ENCODE measurements at regions not wholly inside any gene's neighbourhood (a gene's known extent, or its start where the extent isn't known, plus 50 kb on each side); places are given as distances from the start of the nearest gene placed in this dataset.

GRCh38 chr2:151027151-151027550 is 234.5 kb downstream of the RBM43 start:
- Histone ChIP-seq H3K27me3 (ENCODE audit: control insufficient read depth, low read length) (no peaks in the 10 kb centered on the region), H3K4me3 (ENCODE audit: low read length) (no peak overlapping the region), H3K9me2 (replicated peaks; ENCODE audit: control insufficient read depth, low read length) (no peaks in the 10 kb centered on the region), H3K4me2 (ENCODE audit: low read length) (no peak overlapping the region), H3K36me3 (ENCODE audit: control insufficient read depth, low read length) (no peaks in the 10 kb centered on the region), H3K4me1 (ENCODE audit: control insufficient read depth, low read length) (no peaks in the 10 kb centered on the region), H3K27ac (ENCODE audit: low read depth, low read length) (no peak overlapping the region), H4K20me1 (ENCODE audit: control insufficient read depth, insufficient read depth, low read depth, low read length) (no peaks in the 10 kb centered on the region), H3K79me2 (ENCODE audit: control insufficient read depth, low read length) (no peaks in the 10 kb centered on the region), H3F3A (ENCODE audit: control insufficient read depth, insufficient read depth) (no peaks in the 10 kb centered on the region), H3K9me3 (ENCODE audit: control insufficient read depth, insufficient read depth, low read length) (no peaks in the 10 kb centered on the region)
- TF ChIP-seq CTCF (IDR thresholded peaks at IDR 0.05; ENCODE audit: low read depth, low read length, poor library complexity, severe bottlenecking) (no peak), EZH2phosphoT487 (IDR thresholded peaks at IDR 0.05; ENCODE audit: borderline replicate concordance, low read length) (no peak)

GRCh38 chr2:151025816-151026215 is 235.8 kb downstream of the RBM43 start:
- Histone ChIP-seq H3K4me3 (ENCODE audit: low read length) (no peak overlapping the region), H3K27ac (ENCODE audit: low read depth, low read length) (no peak overlapping the region), H3K9me3 (ENCODE audit: control insufficient read depth, insufficient read depth, low read length) (no peaks in the 10 kb centered on the region), H3K9me2 (replicated peaks; ENCODE audit: control insufficient read depth, low read length) (no peaks in the 10 kb centered on the region), H3K36me3 (ENCODE audit: control insufficient read depth, low read length) (no peaks in the 10 kb centered on the region), H3F3A (ENCODE audit: control insufficient read depth, insufficient read depth) (no peaks in the 10 kb centered on the region), H4K20me1 (ENCODE audit: control insufficient read depth, insufficient read depth, low read depth, low read length) (no peaks in the 10 kb centered on the region), H3K4me2 (ENCODE audit: low read length) (no peak overlapping the region), H3K79me2 (ENCODE audit: control insufficient read depth, low read length) (no peaks in the 10 kb centered on the region), H3K4me1 (ENCODE audit: control insufficient read depth, low read length) (no peaks in the 10 kb centered on the region), H3K27me3 (ENCODE audit: control insufficient read depth, low read length) (no peaks in the 10 kb centered on the region)
- TF ChIP-seq EZH2phosphoT487 (IDR thresholded peaks at IDR 0.05; ENCODE audit: borderline replicate concordance, low read length) (no peak), CTCF (IDR thresholded peaks at IDR 0.05; ENCODE audit: low read depth, low read length, poor library complexity, severe bottlenecking) (no peak)

GRCh38 chr2:151024696-151025251 is 236.9 kb downstream of the RBM43 start:
- no peak overlapping the region for H3K4me2 ChIP-seq (ENCODE audit: low read length)
- no peak for TF ChIP-seq EZH2phosphoT487 (IDR thresholded peaks at IDR 0.05; ENCODE audit: borderline replicate concordance, low read length)
- no peak for TF ChIP-seq CTCF (IDR thresholded peaks at IDR 0.05; ENCODE audit: low read depth, low read length, poor library complexity, severe bottlenecking)
- H3K9me2 ChIP-seq (replicated peaks; ENCODE audit: control insufficient read depth, low read length): no peaks in the 10 kb centered on the region
- H3K4me1 ChIP-seq (ENCODE audit: control insufficient read depth, low read length): no peaks in the 10 kb centered on the region
- no peaks in the 10 kb centered on the region for H3K36me3 ChIP-seq (ENCODE audit: control insufficient read depth, low read length)
- H3K9me3 ChIP-seq (ENCODE audit: control insufficient read depth, insufficient read depth, low read length): no peaks in the 10 kb centered on the region
- H3F3A ChIP-seq (ENCODE audit: control insufficient read depth, insufficient read depth): no peaks in the 10 kb centered on the region
- no peak overlapping the region for H3K4me3 ChIP-seq (ENCODE audit: low read length)
- no peak overlapping the region for H3K27ac ChIP-seq (ENCODE audit: low read depth, low read length)
- no peaks in the 10 kb centered on the region for H4K20me1 ChIP-seq (ENCODE audit: control insufficient read depth, insufficient read depth, low read depth, low read length)
- H3K27me3 ChIP-seq (ENCODE audit: control insufficient read depth, low read length): no peaks in the 10 kb centered on the region
- H3K79me2 ChIP-seq (ENCODE audit: control insufficient read depth, low read length): no peaks in the 10 kb centered on the region

Measured in DOHH2 (cell line).